Neural cell (in vitro differentiated cells): ENCODE measurements at regions not wholly inside any gene's neighbourhood (a gene's known extent, or its start where the extent isn't known, plus 50 kb on each side); places are given as distances from the start of the nearest gene placed in this dataset.

ENCODE experiments used
- H2AFZ ChIP-seq: fragments of 200-600, 300-800 bp; sonication (generic), shearing (Covaris generic); 2 replicates; pipeline ENCODE4 v1.6.0; 2014; ENCODE audit warnings: low read depth, mild to moderate bottlenecking, antibody characterized with exemption, low read length, moderate library complexity
- H3F3A ChIP-seq: fragments of 200-600 bp; shearing (Covaris generic); 2 replicates; pipeline ENCODE4 v1.6.1; 2016; ENCODE audit warnings: mild to moderate bottlenecking, moderate library complexity, mixed read lengths, antibody characterized with exemption, low read length; ENCODE audit not compliant: insufficient read depth, poor library complexity, severe bottlenecking
- H3K27ac ChIP-seq: fragments of 200-600, 300-800 bp; sonication (generic), shearing (Covaris generic); 2 replicates; pipeline ENCODE4 v1.5.1; 2014; ENCODE audit warnings: mild to moderate bottlenecking, low read length, moderate library complexity
- H3K27me3 ChIP-seq: fragments of 300-800, 200-600 bp; sonication (generic), shearing (Covaris generic); 2 replicates; pipeline ENCODE4 v1.6.0; 2014; ENCODE audit warnings: mild to moderate bottlenecking, low read depth, low read length, moderate library complexity; ENCODE audit not compliant: insufficient read depth
- H3K36me3 ChIP-seq: fragments of 300-800, 200-600 bp; sonication (generic), shearing (Covaris generic); 2 replicates; pipeline ENCODE4 v1.5.1; 2014; ENCODE audit warnings: mild to moderate bottlenecking, antibody characterized with exemption, low read length, moderate library complexity; ENCODE audit not compliant: insufficient read depth
- H3K4me2 ChIP-seq: fragments of 300-800, 200-600 bp; sonication (generic), shearing (Covaris generic); 2 replicates; pipeline ENCODE4 v1.6.0; 2014; ENCODE audit warnings: mild to moderate bottlenecking, low read length
- H3K4me3 ChIP-seq: fragments of 300-800, 200-600 bp; sonication (generic), shearing (Covaris generic); 2 replicates; pipeline ENCODE4 v1.5.1; 2014; ENCODE audit warnings: mild to moderate bottlenecking, low read length, moderate library complexity
- H3K79me2 ChIP-seq: fragments of 200-600 bp; shearing (Covaris generic); replicated peaks from 2 replicates; pipeline ENCODE4 v1.6.0; 2014; ENCODE audit warnings: mild to moderate bottlenecking, low read length, moderate library complexity; ENCODE audit not compliant: insufficient read depth
- H3K9ac ChIP-seq: fragments of 300-800, 200-600 bp; sonication (generic), shearing (Covaris generic); 2 replicates; pipeline ENCODE4 v1.6.1; 2016; ENCODE audit warnings: mild to moderate bottlenecking, low read length, mixed read lengths
- H3K9me2 ChIP-seq: fragments of 200-600 bp; shearing (Covaris generic); 2 replicates; pipeline ENCODE4 v1.6.1; 2016; ENCODE audit warnings: mild to moderate bottlenecking, low read length, mixed read lengths; ENCODE audit not compliant: insufficient read depth
- H3K9me3 ChIP-seq: fragments of 200-600, 300-800 bp; sonication (generic), shearing (Covaris generic); 2 replicates; pipeline ENCODE4 v1.6.1; 2016; ENCODE audit warnings: mild to moderate bottlenecking, mixed run types, low read length, moderate library complexity, mixed read lengths
- H4K20me1 ChIP-seq: fragments of 200-600 bp; shearing (Covaris generic); 2 replicates; pipeline ENCODE4 v1.6.1; 2016; ENCODE audit warnings: mild to moderate bottlenecking, mixed run types; ENCODE audit not compliant: insufficient read depth
- EP300 ChIP-seq: fragments of 450-650 bp; conservative IDR thresholded peaks from 2 replicates; pipeline ENCODE4 v1.6.1; 2014; ENCODE audit warnings: antibody characterized with exemption, mild to moderate bottlenecking, moderate library complexity; ENCODE audit not compliant: poor library complexity, severe bottlenecking
- EZH2 ChIP-seq: fragments of 200-600, 300-800 bp; shearing (Covaris generic), sonication (generic); IDR thresholded peaks from 2 replicates; pipeline ENCODE4 v1.6.1; 2014; ENCODE audit warnings: antibody characterized with exemption, low read length, borderline replicate concordance, mild to moderate bottlenecking; ENCODE audit not compliant: insufficient read depth, poor library complexity, severe bottlenecking
- MXI1 ChIP-seq: fragments of 450-650 bp; conservative IDR thresholded peaks from 2 replicates; pipeline ENCODE4 v1.6.1; 2014; ENCODE audit warnings: antibody characterized with exemption, mild to moderate bottlenecking; ENCODE audit not compliant: poor library complexity, severe bottlenecking
- POLR2AphosphoS5 ChIP-seq: IDR thresholded peaks from 2 replicates; pipeline ENCODE4 v1.6.1; 2012
- RAD21 ChIP-seq: fragments of 450-650 bp; conservative IDR thresholded peaks from 2 replicates; pipeline ENCODE4 v1.6.1; 2014; ENCODE audit warnings: antibody characterized with exemption, mild to moderate bottlenecking, moderate library complexity
- SMC3 ChIP-seq: fragments of 450-650 bp; conservative IDR thresholded peaks from 2 replicates; pipeline ENCODE4 v1.6.1; 2014; ENCODE audit warnings: antibody characterized with exemption, mild to moderate bottlenecking, moderate library complexity; ENCODE audit not compliant: poor library complexity
- TAF1 ChIP-seq: IDR thresholded peaks from 2 replicates; pipeline ENCODE4 v1.6.1; 2012; ENCODE audit warnings: low read depth
- TF ChIP-seq, protein P1 (sequence below): fragments of 450-650 bp; IDR thresholded peaks from 2 replicates; pipeline ENCODE4 v1.5.1; 2014; ENCODE audit warnings: antibody characterized with exemption, mild to moderate bottlenecking, moderate library complexity; ENCODE audit not compliant: poor library complexity, severe bottlenecking
- TF ChIP-seq, protein P2 (sequence below): IDR thresholded peaks from 2 replicates; pipeline ENCODE4 v1.6.1; 2012; ENCODE audit warnings: borderline replicate concordance

DNA sequence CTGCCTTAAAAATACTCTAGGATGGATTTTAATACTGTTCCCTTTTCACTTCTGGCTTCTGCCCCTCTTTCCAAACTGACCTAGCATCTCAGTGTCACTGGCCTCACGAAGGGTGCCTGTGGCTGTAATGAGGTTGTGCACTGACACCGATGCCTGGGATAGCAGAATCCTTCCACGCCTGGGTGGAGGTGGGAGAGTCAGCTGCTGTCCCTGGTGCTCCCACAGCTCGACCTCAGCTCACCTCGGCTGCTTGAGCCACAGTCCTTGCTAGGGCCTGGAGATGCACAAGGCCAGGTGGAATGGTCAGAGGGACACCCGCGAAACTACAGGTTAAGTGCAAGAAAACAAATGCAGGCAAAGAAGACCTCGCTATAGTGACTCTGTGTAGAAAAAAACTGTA lies 123.4 kb upstream of the ACBD5 start:
- no peaks in the 10 kb centered on the region for H3K36me3 ChIP-seq

DNA sequence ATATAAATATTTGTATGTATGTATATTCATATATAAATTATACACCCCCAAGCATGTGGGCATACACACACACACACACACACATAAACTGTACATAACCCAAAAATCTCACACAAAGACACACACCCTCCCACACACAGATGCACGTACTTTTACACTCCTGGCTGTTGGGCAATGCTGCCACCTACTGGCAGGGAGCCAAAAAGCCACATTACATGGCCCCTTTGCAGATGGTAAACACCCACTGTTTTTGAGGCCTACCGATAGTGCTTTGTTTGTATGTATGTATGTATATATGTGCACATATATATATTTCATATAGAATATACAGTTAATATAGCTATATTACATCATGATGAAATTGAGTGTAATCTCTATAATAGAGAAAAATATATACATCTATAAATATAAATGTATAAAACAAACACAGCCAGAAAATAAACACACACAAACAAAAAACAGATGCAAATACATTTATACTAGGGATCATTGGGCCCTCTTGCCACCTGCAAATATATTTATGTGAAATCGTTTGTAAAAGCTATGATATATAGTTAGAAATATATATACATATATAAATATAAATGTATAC lies 120.1 kb upstream of the ACBD5 start:
- Histone ChIP-seq H3K4me3 (no peak overlapping the region), H3K79me2 (no peaks in the 10 kb centered on the region), H3K4me2 (no peak overlapping the region), H3K9me3 (no peaks in the 10 kb centered on the region), H3K27me3 (no peaks in the 10 kb centered on the region), H2AFZ (peak overlapping the region; percentile 10), H4K20me1 (no peaks in the 10 kb centered on the region), H3K9me2 (no peaks in the 10 kb centered on the region), H3F3A (no peaks in the 10 kb centered on the region), H3K27ac (no peak overlapping the region), H3K9ac (no peak overlapping the region), H3K36me3 (no peaks in the 10 kb centered on the region)
- TF ChIP-seq TAF1, result no peak
- peak; percentile 93 for TF ChIP-seq RAD21
- peak; percentile 78 for TF ChIP-seq SMC3
- TF ChIP-seq, protein P1, sequence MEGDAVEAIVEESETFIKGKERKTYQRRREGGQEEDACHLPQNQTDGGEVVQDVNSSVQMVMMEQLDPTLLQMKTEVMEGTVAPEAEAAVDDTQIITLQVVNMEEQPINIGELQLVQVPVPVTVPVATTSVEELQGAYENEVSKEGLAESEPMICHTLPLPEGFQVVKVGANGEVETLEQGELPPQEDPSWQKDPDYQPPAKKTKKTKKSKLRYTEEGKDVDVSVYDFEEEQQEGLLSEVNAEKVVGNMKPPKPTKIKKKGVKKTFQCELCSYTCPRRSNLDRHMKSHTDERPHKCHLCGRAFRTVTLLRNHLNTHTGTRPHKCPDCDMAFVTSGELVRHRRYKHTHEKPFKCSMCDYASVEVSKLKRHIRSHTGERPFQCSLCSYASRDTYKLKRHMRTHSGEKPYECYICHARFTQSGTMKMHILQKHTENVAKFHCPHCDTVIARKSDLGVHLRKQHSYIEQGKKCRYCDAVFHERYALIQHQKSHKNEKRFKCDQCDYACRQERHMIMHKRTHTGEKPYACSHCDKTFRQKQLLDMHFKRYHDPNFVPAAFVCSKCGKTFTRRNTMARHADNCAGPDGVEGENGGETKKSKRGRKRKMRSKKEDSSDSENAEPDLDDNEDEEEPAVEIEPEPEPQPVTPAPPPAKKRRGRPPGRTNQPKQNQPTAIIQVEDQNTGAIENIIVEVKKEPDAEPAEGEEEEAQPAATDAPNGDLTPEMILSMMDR, result peak; percentile 92

More for the DNA sequence above, 123.4 kb upstream of the ACBD5 start:
- no peak for TF ChIP-seq RAD21
- TF ChIP-seq POLR2AphosphoS5, result no peak
- TF ChIP-seq, protein P1, result no peak
- no peak for TF ChIP-seq MXI1
- TF ChIP-seq TAF1, result no peak
- TF ChIP-seq, protein P2, sequence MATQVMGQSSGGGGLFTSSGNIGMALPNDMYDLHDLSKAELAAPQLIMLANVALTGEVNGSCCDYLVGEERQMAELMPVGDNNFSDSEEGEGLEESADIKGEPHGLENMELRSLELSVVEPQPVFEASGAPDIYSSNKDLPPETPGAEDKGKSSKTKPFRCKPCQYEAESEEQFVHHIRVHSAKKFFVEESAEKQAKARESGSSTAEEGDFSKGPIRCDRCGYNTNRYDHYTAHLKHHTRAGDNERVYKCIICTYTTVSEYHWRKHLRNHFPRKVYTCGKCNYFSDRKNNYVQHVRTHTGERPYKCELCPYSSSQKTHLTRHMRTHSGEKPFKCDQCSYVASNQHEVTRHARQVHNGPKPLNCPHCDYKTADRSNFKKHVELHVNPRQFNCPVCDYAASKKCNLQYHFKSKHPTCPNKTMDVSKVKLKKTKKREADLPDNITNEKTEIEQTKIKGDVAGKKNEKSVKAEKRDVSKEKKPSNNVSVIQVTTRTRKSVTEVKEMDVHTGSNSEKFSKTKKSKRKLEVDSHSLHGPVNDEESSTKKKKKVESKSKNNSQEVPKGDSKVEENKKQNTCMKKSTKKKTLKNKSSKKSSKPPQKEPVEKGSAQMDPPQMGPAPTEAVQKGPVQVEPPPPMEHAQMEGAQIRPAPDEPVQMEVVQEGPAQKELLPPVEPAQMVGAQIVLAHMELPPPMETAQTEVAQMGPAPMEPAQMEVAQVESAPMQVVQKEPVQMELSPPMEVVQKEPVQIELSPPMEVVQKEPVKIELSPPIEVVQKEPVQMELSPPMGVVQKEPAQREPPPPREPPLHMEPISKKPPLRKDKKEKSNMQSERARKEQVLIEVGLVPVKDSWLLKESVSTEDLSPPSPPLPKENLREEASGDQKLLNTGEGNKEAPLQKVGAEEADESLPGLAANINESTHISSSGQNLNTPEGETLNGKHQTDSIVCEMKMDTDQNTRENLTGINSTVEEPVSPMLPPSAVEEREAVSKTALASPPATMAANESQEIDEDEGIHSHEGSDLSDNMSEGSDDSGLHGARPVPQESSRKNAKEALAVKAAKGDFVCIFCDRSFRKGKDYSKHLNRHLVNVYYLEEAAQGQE, result no peak
- TF ChIP-seq EZH2, result no peak
- no peak for TF ChIP-seq EP300
- TF ChIP-seq SMC3, result no peak
- Histone ChIP-seq H3K4me3 (no peak overlapping the region), H3K4me2 (no peak overlapping the region), H3F3A (no peaks in the 10 kb centered on the region), H3K79me2 (no peaks in the 10 kb centered on the region), H2AFZ (no peak overlapping the region), H3K9me3 (no peaks in the 10 kb centered on the region), H4K20me1 (no peaks in the 10 kb centered on the region), H3K27ac (no peak overlapping the region), H3K9me2 (no peaks in the 10 kb centered on the region), H3K9ac (no peak overlapping the region), H3K27me3 (no peaks in the 10 kb centered on the region)
